Endothelial cell of umbilical vein (primary cell): ENCODE measurements at regions not wholly inside any gene's neighbourhood (a gene's known extent, or its start where the extent isn't known, plus 50 kb on each side); places are given as distances from the start of the nearest gene placed in this dataset.
"Not testable (repeated sequence)": the region's sequence is repeated elsewhere in the genome, so short reads cannot be mapped to it uniquely, and the experiment has no call there.

Experiments
- BruUV-seq: library from RNA; stranded (reverse); fragments of 400-500 nt; replicated peaks from 2 replicates; lab custom pipeline; 2021; lab: Mats Ljungman, UMichigan
- CTCF ChIA-PET: fragments of 300-600, 350-600 bp; sonication (Branson Sonifier 250); formaldehyde crosslinking; loops from one replicate; lab custom pipeline; 2021; ENCODE audit warnings: antibody characterized with exemption, inconsistent platforms; lab: Charles Lee
- POLR2A ChIA-PET: fragments of 300-600, 350-600 bp; sonication (Branson Sonifier 250); formaldehyde crosslinking; loops from one replicate; lab custom pipeline; 2021; ENCODE audit warnings: antibody characterized with exemption, inconsistent platforms; lab: Charles Lee
- DNase-seq: peaks from one replicate; pipeline ENCODE4 v3.0.0-alpha.2; 2011; ENCODE audit warnings: low read depth, low spot score
- FAIRE-seq: peaks from 2 replicates; lab custom pipeline; 2011; peaks lifted over from hg19 to GRCh38; lab: Jason Lieb, UNC
- H2AFZ ChIP-seq: 2 replicates; pipeline ENCODE4 v1.6.0; 2012; ENCODE audit warnings: low read depth, low read length, control low read depth, inconsistent platforms
- H3K27ac ChIP-seq: 2 replicates; pipeline ENCODE4 v1.5.1; 2011; ENCODE audit warnings: low read depth, mild to moderate bottlenecking, control low read depth, low read length, moderate library complexity; ENCODE audit not compliant: insufficient read depth
- H3K27me3 ChIP-seq, 2 experiments: 2 replicates each; pipeline versions ENCODE4 v1.6.0 to v1.6.1; 2011; ENCODE audit warnings: low read length in 2 of 2, mixed read lengths in 1 of 2; ENCODE audit not compliant: control insufficient read depth in 2 of 2, insufficient read depth in 2 of 2
- H3K36me3 ChIP-seq, 2 experiments: 2 replicates in 1 of 2; 3 replicates in 1 of 2; pipeline ENCODE4 v1.5.1; 2011; ENCODE audit warnings: low read length in 2 of 2, mild to moderate bottlenecking in 1 of 2, moderate library complexity in 1 of 2; ENCODE audit not compliant: control insufficient read depth in 2 of 2, insufficient read depth in 2 of 2; ENCODE audit errors: extremely low read depth in 1 of 2
- H3K4me1 ChIP-seq: 3 replicates; pipeline ENCODE4 v1.5.1; 2011; ENCODE audit warnings: mild to moderate bottlenecking, low read length; ENCODE audit not compliant: control insufficient read depth, insufficient read depth; ENCODE audit errors: extremely low read depth
- H3K4me2 ChIP-seq: 2 replicates; pipeline ENCODE4 v1.6.1; 2011; ENCODE audit warnings: low read length, control low read depth, mixed read lengths; ENCODE audit not compliant: insufficient read depth
- H3K4me3 ChIP-seq, 3 experiments: fragments of 200-600 bp in 1 of 3; sonication (generic), shearing (Covaris generic) in 1 of 3; replicated peaks in 1 of 3; 2 replicates each; pipeline ENCODE4 v1.5.1; 2011 to 2016; ENCODE audit warnings: control low read depth in 3 of 3, low read length in 3 of 3, mild to moderate bottlenecking in 2 of 3, inconsistent platforms in 1 of 3, low read depth in 1 of 3, moderate library complexity in 1 of 3; ENCODE audit not compliant: insufficient read depth in 1 of 3
- H3K79me2 ChIP-seq: 2 replicates; pipeline ENCODE4 v1.6.0; 2012; ENCODE audit warnings: low read length, inconsistent platforms; ENCODE audit not compliant: control insufficient read depth, insufficient read depth
- H3K9ac ChIP-seq: replicated peaks from 2 replicates; pipeline ENCODE3; 2011; ENCODE audit warnings: low read length, control low read depth; ENCODE audit not compliant: insufficient read depth; ENCODE audit errors: extremely low read depth
- H3K9me1 ChIP-seq: replicated peaks from 3 replicates; pipeline ENCODE4 v1.6.0; 2011; ENCODE audit warnings: mild to moderate bottlenecking, low read length; ENCODE audit not compliant: control insufficient read depth, insufficient read depth; ENCODE audit errors: extremely low read depth
- H3K9me3 ChIP-seq: replicated peaks from 2 replicates; pipeline ENCODE4 v1.5.1; 2012; ENCODE audit warnings: low read length, inconsistent platforms; ENCODE audit not compliant: control insufficient read depth, insufficient read depth
- H4K20me1 ChIP-seq: replicated peaks from 2 replicates; pipeline ENCODE3; 2011; ENCODE audit warnings: mild to moderate bottlenecking, low read length; ENCODE audit not compliant: control insufficient read depth, insufficient read depth; ENCODE audit errors: extremely low read depth
- GATA2 ChIP-seq: IDR thresholded peaks from 2 replicates; pipeline ENCODE4 v1.7.0; 2011; ENCODE audit warnings: low read depth, mild to moderate bottlenecking, moderate library complexity, mixed read lengths, low read length; ENCODE audit not compliant: insufficient read length, insufficient read depth
- MAX ChIP-seq: IDR thresholded peaks from 2 replicates; pipeline ENCODE4 v1.6.1; 2011; ENCODE audit not compliant: insufficient read depth, insufficient read length
- dilution Hi-C: fragments of 300-500 bp; cut with MboI; formaldehyde crosslinking; loops from one replicate; pipeline ENCODE4 v1.15.0; 2019; ENCODE audit warnings: low sequenced_read_pairs; ENCODE audit not compliant: extremely low pct_ligation_motif_present
- intact Hi-C: fragments of 100-400 bp; cut with micrococcal nuclease; formaldehyde crosslinking; loops from one replicate; pipeline ENCODE4 v1.10.0; 2022

- POLR2A ChIA-PET, result no interaction called here
- Histone ChIP-seq H2AFZ (no peak overlapping the region), H3K36me3 (no peaks in the 10 kb centered on the region), H4K20me1 (no peaks in the 10 kb centered on the region), H3K4me3 (no peak overlapping the region), H3K27ac (no peak overlapping the region), H3K9me3 (no peaks in the 10 kb centered on the region), H3K79me2 (no peaks in the 10 kb centered on the region), H3K4me2 (no peak overlapping the region), H3K9me1 (no peaks in the 10 kb centered on the region), H3K9ac (no peak overlapping the region), H3K4me1 (no peaks in the 10 kb centered on the region), H3K27me3 (no peaks in the 10 kb centered on the region)
- FAIRE-seq (no peak), DNase-seq (no peak)
- dilution Hi-C loops, result no loop called here
- BruUV-seq, result no TSS peak
- TF ChIP-seq MAX, result no peak
- no peak for TF ChIP-seq GATA2
- intact Hi-C loops, result no loop called here
- CTCF ChIA-PET, result no interaction called here
Measured at GRCh38 chr2:38138419-38138818, 62.5 kb upstream of the CYP1B1 start.

GRCh38 chr2:38137958-38138357, 62.0 kb upstream of the CYP1B1 start:
- H3K79me2 ChIP-seq, H3K27me3 ChIP-seq, H3K4me1 ChIP-seq, DNase-seq, H3K9me1 ChIP-seq, FAIRE-seq, H3K9me3 ChIP-seq, H4K20me1 ChIP-seq, H3K4me3 ChIP-seq, H3K36me3 ChIP-seq, intact Hi-C loops, H3K4me2 ChIP-seq, H3K9ac ChIP-seq, H2AFZ ChIP-seq, H3K27ac ChIP-seq, dilution Hi-C loops, BruUV-seq, CTCF ChIA-PET, POLR2A ChIA-PET: not testable (repeated sequence)
